ENCODE measurements at regions not wholly inside any gene's neighbourhood (a gene's known extent, or its start where the extent isn't known, plus 50 kb on each side); places are given as distances from the start of the nearest gene placed in this dataset.
"Not testable (repeated sequence)": the region's sequence is repeated elsewhere in the genome, so short reads cannot be mapped to it uniquely, and the experiment has no call there.

DNA sequence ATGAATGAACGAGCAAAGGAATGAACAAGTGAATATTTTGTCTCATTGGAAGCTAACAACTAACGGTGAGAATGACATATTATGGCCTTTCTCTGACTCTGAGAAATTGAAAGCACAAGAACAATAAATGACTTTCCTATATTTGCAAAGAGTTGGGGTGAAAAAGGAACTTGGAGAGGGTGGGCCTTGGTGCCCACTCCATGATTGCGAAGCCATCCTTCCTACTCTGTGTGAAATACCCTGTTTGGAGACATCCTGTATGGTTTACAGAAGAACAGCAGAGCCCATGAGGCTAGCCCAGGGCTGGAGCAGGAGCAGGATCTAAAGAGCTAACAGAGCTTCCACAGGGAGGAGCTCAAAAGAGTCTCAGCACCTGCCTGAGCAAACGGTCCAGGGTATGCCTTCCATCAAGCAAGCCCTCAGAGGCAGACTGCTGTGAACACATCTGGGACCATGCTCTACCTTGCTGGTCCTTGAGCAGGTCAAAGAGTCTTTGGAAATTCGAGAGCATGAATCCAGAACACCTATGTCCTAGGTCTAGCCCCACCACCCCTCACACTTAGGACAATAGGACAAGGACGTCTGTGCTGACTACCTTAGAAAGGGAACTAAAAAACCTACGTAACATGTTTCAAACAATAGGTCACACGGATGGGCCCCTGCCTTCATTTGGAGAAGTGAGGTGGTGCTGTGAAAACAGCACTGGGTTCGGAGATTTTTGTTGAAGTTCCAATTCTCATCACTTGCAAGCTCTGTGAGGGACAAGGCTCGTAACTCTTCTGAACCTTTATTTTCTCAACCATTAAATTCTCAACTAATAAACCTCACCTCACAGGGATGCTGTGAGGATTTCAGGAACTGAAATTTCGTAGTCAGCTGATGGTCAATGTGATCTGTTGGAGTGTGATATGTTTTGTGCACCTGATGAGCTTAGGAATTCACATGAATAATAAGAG, 377.4 kb downstream of the RRAGC start:
- no peaks in the 10 kb centered on the region for H3K9me3 ChIP-seq (ENCODE audit: low read length)
- no peaks in the 10 kb centered on the region for H3K27me3 ChIP-seq (ENCODE audit: insufficient read depth, low read length)
- H3K4me1 ChIP-seq (ENCODE audit: insufficient read depth, low read length, severe bottlenecking) = peaks cover 5% of the 10 kb centered on the region
- H3K4me2 ChIP-seq (ENCODE audit: low read length) = no peak overlapping the region
- no peaks in the 10 kb centered on the region for H3K9me2 ChIP-seq (ENCODE audit: low read depth, low read length)
- no peaks in the 10 kb centered on the region for H3K79me2 ChIP-seq (ENCODE audit: insufficient read depth, low read length)
- H4K20me1 ChIP-seq (ENCODE audit: insufficient read depth, low read length) = no peaks in the 10 kb centered on the region
- no peak overlapping the region for H3K4me3 ChIP-seq (ENCODE audit: low read depth, low read length, poor library complexity, severe bottlenecking)
- TF ChIP-seq, protein P1, sequence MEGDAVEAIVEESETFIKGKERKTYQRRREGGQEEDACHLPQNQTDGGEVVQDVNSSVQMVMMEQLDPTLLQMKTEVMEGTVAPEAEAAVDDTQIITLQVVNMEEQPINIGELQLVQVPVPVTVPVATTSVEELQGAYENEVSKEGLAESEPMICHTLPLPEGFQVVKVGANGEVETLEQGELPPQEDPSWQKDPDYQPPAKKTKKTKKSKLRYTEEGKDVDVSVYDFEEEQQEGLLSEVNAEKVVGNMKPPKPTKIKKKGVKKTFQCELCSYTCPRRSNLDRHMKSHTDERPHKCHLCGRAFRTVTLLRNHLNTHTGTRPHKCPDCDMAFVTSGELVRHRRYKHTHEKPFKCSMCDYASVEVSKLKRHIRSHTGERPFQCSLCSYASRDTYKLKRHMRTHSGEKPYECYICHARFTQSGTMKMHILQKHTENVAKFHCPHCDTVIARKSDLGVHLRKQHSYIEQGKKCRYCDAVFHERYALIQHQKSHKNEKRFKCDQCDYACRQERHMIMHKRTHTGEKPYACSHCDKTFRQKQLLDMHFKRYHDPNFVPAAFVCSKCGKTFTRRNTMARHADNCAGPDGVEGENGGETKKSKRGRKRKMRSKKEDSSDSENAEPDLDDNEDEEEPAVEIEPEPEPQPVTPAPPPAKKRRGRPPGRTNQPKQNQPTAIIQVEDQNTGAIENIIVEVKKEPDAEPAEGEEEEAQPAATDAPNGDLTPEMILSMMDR (IDR thresholded peaks at IDR 0.05; ENCODE audit: low read length) = no peak
- TF ChIP-seq EZH2 (IDR thresholded peaks at IDR 0.05; ENCODE audit: borderline replicate concordance, low read length) = no peak
- no peak overlapping the region for H2AFZ ChIP-seq (ENCODE audit: low read length)
- no peaks in the 10 kb centered on the region for H3F3A ChIP-seq (ENCODE audit: insufficient read depth, low read length)
- no peak overlapping the region for H3K27ac ChIP-seq (ENCODE audit: low read depth, low read length, poor library complexity, severe bottlenecking)
- H3K36me3 ChIP-seq (ENCODE audit: insufficient read depth, low read length) = no peaks in the 10 kb centered on the region; the same call in 1 of the 2 replicates
- no peak overlapping the region for H3K9ac ChIP-seq (ENCODE audit: low read length)

DNA sequence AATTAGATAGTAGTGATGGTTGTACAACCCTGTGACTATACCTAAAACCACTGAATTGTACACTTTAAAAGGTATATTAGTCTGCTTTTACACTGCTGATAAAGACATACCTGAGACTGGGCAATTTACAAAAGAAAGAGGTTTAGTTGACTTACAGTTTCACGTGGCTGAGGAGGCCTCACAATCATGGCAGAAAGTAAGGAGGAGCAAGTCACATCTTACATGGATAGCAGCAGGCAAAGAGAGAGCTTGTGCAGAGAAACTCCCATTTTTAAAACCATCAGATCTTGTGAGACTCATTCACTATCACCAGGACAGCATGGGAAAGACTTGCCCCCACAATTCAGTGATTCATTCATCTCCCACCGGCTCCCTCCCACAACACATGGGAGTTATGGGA, 379.9 kb downstream of the RRAGC start:
- not testable (repeated sequence) for H3K4me3 ChIP-seq (ENCODE audit: low read depth, low read length, poor library complexity, severe bottlenecking); H3F3A ChIP-seq (ENCODE audit: insufficient read depth, low read length); H4K20me1 ChIP-seq (ENCODE audit: insufficient read depth, low read length); H3K9me3 ChIP-seq (ENCODE audit: low read length); H3K27ac ChIP-seq (ENCODE audit: low read depth, low read length, poor library complexity, severe bottlenecking); H3K79me2 ChIP-seq (ENCODE audit: insufficient read depth, low read length); H3K36me3 ChIP-seq (ENCODE audit: insufficient read depth, low read length); H3K27me3 ChIP-seq (ENCODE audit: insufficient read depth, low read length); H3K9me2 ChIP-seq (ENCODE audit: low read depth, low read length); H2AFZ ChIP-seq (ENCODE audit: low read length); H3K9ac ChIP-seq (ENCODE audit: low read length); H3K4me2 ChIP-seq (ENCODE audit: low read length)
- peaks cover 24% of the 10 kb centered on the region for H3K4me1 ChIP-seq (ENCODE audit: insufficient read depth, low read length, severe bottlenecking)

DNA sequence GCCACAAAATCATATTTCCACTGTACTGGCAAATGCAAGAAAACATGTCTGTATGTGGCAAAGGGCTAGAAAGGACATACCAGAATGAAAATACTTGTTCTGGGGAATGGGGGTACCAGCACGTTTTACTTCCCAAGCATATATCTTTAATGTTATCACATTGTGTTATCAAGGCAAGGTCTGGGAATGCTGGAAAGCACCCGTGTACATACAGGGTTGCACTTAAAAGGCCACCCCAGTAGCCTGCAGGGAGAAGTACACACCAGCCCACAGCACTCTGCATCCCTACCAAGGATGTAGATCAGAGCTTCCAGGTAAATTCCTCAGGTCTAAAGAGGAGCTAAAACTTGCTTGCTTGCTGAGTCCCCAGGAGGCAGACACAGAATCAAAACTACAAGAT, 381.8 kb downstream of the RRAGC start:
- no peaks in the 10 kb centered on the region for H3K9me3 ChIP-seq (ENCODE audit: low read length)
- TF ChIP-seq, protein P1 (IDR thresholded peaks at IDR 0.05; ENCODE audit: low read length) = no peak
- no peak for TF ChIP-seq EZH2 (IDR thresholded peaks at IDR 0.05; ENCODE audit: borderline replicate concordance, low read length)
- H3K36me3 ChIP-seq (ENCODE audit: insufficient read depth, low read length) = no peaks in the 10 kb centered on the region; the same call in 1 of the 2 replicates
- H3F3A ChIP-seq (ENCODE audit: insufficient read depth, low read length) = no peaks in the 10 kb centered on the region
- H3K27ac ChIP-seq (ENCODE audit: low read depth, low read length, poor library complexity, severe bottlenecking) = no peak overlapping the region
- no peaks in the 10 kb centered on the region for H3K27me3 ChIP-seq (ENCODE audit: insufficient read depth, low read length)
- H3K4me1 ChIP-seq (ENCODE audit: insufficient read depth, low read length, severe bottlenecking) = peaks cover 39% of the 10 kb centered on the region
- H4K20me1 ChIP-seq (ENCODE audit: insufficient read depth, low read length) = no peaks in the 10 kb centered on the region
- no peak overlapping the region for H3K9ac ChIP-seq (ENCODE audit: low read length)
- H3K4me2 ChIP-seq (ENCODE audit: low read length) = no peak overlapping the region
- no peak overlapping the region for H3K4me3 ChIP-seq (ENCODE audit: low read depth, low read length, poor library complexity, severe bottlenecking)
- no peak overlapping the region for H2AFZ ChIP-seq (ENCODE audit: low read length)
- no peaks in the 10 kb centered on the region for H3K9me2 ChIP-seq (ENCODE audit: low read depth, low read length)
- no peaks in the 10 kb centered on the region for H3K79me2 ChIP-seq (ENCODE audit: insufficient read depth, low read length)

DNA sequence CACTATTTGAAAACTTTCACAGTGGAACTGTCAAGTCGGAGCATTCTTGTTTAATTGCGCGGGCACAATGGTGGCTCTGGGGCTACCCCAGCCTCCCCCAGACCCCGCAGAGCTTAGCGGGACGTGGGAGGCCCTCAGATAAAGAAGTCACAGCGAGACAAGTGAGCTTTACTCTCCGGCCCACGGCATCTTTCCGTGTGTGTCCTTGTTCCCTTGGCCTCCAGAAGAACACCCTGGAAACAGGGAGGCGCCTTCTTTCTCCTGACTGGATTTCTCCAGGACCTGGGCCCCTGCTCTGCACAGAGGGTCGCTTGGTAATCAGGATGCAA, 382.8 kb downstream of the RRAGC start:
- Histone ChIP-seq H3K4me2 (ENCODE audit: low read length) (no peak overlapping the region), H3K9me3 (ENCODE audit: low read length) (no peaks in the 10 kb centered on the region), H3K36me3 (ENCODE audit: insufficient read depth, low read length) (no peaks in the 10 kb centered on the region; the same call in 1 of the 2 replicates), H4K20me1 (ENCODE audit: insufficient read depth, low read length) (no peaks in the 10 kb centered on the region), H3K9ac (ENCODE audit: low read length) (no peak overlapping the region), H3K27me3 (ENCODE audit: insufficient read depth, low read length) (no peaks in the 10 kb centered on the region), H3K27ac (ENCODE audit: low read depth, low read length, poor library complexity, severe bottlenecking) (no peak overlapping the region), H3F3A (ENCODE audit: insufficient read depth, low read length) (no peaks in the 10 kb centered on the region), H3K9me2 (ENCODE audit: low read depth, low read length) (no peaks in the 10 kb centered on the region), H3K4me3 (ENCODE audit: low read depth, low read length, poor library complexity, severe bottlenecking) (no peak overlapping the region), H2AFZ (ENCODE audit: low read length) (no peak overlapping the region), H3K4me1 (ENCODE audit: insufficient read depth, low read length, severe bottlenecking) (peaks cover 33% of the 10 kb centered on the region), H3K79me2 (ENCODE audit: insufficient read depth, low read length) (no peaks in the 10 kb centered on the region)
- TF ChIP-seq, protein P1 (IDR thresholded peaks at IDR 0.05; ENCODE audit: low read length) = no peak
- TF ChIP-seq EZH2 (IDR thresholded peaks at IDR 0.05; ENCODE audit: borderline replicate concordance, low read length) = no peak

Measured in OCI-LY1 (cell line).